ENCODE measurements at regions not wholly inside any gene's neighbourhood (a gene's known extent, or its start where the extent isn't known, plus 50 kb on each side); places are given as distances from the start of the nearest gene placed in this dataset.
"Not testable (repeated sequence)": the region's sequence is repeated elsewhere in the genome, so short reads cannot be mapped to it uniquely, and the experiment has no call there.

- DNase-seq = no peak
Measured at GRCh38 chr5:163022582-163023128, 414.7 kb upstream of the CCNG1 start.

GRCh38 chr5:163023846-163024245, 413.5 kb upstream of the CCNG1 start:
- no peak for DNase-seq

- DNase-seq = no peak
Measured at GRCh38 chr5:163024936-163025335, 412.5 kb upstream of the CCNG1 start.

DNA sequence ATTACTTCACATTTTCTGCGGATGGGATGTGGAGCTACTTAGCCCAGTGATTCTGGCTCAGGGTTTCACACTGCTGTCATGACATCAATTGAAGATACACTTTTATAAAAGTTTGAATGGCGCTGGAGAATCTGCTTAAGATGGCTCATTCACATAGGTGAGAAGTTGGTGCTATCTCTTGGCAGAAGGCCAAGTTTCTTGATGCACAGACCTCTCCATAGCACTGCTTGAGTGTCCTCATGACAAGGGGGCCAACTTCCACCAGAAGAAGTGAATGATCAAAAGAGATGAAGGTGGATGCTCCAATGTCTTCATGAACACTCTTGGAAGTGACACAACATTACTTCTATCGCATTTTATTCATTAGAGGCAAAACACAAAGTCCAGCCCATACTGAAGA, 403.7 kb upstream of the CCNG1 start:
- DNase-seq = no peak

DNA sequence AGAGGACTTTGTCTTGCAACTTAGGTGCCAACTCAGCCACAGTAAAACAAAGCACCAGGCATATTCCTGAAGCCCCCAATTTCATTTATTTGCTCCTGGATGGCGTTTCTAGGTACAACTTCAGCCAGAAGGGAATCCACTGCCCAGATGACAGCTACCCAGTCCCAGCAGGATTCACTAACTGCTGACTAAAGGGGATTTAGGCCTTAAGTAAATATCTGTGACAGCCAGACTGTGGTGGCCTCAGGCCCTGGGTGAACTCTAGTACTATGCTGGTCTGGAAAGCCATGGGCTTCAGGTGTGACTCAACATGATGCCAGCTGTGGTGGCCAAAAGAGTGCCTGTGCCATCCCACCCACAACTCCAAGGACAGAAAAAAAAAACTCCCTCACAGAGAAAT, 396.1 kb upstream of the CCNG1 start:
- no peak for DNase-seq

- DNase-seq = no peak
Measured at GRCh38 chr5:163079618-163080017, 357.8 kb upstream of the CCNG1 start.

DNA sequence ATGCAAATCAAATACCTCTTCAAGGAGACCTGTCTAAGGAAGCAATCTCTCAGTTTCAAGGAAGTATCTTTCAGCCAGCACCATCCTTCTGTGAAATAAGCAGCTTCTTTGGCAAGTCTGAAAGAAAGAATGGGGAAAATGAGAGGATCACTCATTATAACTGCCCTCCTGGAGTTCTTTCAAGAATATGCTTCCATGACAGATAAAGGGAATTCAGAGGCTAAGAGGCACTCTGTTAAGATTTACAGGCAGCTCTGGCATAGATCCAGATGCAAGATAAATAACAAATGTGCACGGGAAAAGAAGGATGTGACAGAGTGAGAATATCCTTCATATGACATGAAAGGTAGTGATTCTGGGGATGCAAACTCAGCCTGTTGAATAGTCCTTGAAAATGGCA, 348.2 kb upstream of the CCNG1 start:
- DNase-seq = no peak

GRCh38 chr5:163089926-163090325, 347.5 kb upstream of the CCNG1 start:
- no peak for DNase-seq

DNA sequence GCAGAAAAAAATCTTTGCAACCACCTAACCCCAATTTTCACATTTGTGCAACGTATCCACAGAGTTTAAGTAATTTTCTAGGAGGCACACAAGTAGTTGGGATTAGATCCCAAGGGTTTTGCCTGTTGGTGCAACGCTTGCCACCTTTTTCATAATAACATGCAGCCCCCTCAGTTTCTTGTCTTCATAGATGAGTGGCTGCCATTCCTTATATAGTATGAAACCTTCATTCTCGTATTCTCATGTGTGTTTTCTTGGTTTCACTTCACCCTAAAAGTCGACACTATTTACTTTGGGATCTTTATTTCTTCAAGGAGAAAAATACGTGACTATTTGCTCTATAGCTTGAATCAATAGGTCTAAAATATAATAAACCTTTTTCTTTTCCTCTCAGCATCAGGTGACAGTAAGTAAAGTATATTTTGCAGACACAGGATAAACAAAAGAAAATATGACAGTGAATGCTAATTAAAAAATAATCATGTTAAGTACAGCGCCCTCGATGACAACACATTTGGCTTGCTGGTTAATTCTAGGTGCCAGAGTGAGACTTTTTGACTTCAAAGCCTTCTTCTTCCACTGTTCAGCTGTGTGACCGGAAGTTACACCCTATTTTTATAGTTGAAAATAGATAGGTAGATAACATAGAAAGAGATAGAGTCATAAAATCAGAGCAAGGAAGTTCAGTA, 342.8 kb upstream of the CCNG1 start:
- no peak for DNase-seq

- DNase-seq = no peak
Measured at GRCh38 chr5:163104464-163104863, 332.9 kb upstream of the CCNG1 start.

DNA sequence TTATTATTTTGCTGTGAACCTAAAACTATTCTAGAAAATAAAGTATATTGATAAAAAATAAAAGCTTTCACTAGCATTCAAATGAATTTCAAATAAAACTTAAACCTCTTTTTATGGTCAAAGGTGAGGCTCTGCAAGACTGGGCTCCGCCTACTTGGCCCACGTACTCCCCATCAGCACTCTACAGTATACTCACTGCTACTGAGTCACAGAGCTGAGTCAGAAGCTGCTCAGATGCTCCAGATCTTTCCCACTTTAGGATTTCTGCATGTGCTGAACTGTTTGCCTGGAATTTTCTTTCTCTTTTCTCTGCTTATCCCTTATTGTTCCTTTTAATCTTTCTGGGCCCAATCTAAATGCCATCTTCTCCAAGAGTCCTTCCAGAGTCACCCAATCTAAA, 331.9 kb upstream of the CCNG1 start:
- DNase-seq = no peak

- DNase-seq = no peak
Measured at GRCh38 chr5:163106098-163106497, 331.3 kb upstream of the CCNG1 start.

GRCh38 chr5:163108351-163108750, 329.0 kb upstream of the CCNG1 start:
- no peak for DNase-seq

DNA sequence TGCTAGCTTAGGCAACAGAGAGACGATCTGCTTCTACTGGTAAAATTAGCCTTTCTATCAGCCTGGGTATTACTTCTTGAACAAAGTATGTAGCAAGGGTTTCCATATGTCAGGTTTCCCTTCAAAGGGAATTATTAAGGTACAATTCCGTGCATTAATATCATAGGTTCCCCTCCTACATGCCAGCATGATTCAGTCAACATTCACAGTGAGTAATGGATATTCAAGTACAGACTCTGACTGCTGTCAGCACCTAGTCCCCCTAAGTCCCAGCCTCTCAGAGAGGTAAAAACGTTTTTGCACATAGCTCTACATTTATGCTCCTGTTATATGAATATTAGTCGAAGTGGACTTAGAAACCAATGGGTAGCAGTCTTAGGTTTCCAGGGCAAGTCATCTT, 322.4 kb upstream of the CCNG1 start:
- no peak for DNase-seq

- DNase-seq = not testable (repeated sequence)
Measured at GRCh38 chr5:163116618-163117017, 320.8 kb upstream of the CCNG1 start.

DNA sequence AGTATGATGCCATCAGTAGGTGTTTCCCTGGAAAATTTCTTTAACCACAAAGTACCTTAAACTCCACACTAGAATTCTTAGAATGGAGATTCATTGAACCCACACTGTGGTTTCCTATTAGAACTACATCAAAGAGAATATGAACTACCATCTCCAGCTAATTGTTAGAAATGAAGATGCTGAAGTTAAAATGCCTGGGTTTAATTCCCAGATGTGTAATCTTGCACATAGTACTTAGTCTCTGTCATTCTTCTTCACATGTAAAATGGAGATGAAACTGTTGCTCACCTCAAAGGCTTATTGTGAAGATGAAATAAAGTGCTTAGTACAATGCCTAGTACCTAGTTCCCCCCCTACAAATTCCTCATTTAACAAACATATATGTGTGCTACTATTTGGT, 303.3 kb upstream of the CCNG1 start:
- DNase-seq = no peak

DNA sequence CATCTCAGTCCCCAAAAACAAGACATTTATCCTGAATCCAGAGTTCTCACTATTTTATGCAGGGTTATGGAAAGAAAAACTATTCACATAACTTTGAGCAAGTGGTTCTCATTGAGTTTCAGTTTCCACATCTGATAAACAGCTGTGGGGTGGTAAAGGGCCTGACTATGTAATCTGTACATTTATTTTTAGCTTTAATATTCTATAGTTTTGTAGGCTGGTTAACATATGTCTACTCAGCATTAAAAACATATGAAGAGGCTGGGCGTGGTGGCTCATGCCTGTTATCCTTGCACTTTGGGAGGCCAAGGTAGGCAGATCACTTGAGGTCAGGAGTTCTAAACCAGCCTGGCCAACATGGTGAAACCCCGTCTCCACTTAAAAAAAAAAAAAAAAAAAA, 301.5 kb upstream of the CCNG1 start:
- no peak for DNase-seq

- DNase-seq = no peak
Measured at GRCh38 chr5:163161512-163161911, 275.9 kb upstream of the CCNG1 start.

GRCh38 chr5:163162645-163163044, 274.8 kb upstream of the CCNG1 start:
- DNase-seq = no peak

- no peak for DNase-seq
Measured at GRCh38 chr5:163163858-163164257, 273.5 kb upstream of the CCNG1 start.

DNA sequence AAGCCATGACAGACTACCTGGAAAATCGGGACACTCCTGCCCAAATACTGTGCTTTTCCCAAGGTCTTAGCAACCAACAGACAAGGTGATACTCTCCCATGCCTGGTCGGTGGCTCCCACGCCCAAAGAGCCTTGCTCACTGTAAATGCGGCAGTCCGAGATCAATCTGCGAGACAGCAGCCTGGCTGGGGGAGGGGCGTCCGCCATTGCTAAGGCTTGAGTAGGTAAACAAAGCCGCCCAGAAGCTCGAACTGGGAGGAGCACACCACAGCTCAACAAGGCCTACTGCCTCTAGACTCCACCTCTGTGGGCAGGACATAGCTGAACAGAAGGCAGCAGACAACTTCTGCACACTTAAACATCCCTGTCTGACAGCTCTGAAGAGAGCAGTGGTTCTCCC, 272.1 kb upstream of the CCNG1 start:
- DNase-seq = no peak

DNA sequence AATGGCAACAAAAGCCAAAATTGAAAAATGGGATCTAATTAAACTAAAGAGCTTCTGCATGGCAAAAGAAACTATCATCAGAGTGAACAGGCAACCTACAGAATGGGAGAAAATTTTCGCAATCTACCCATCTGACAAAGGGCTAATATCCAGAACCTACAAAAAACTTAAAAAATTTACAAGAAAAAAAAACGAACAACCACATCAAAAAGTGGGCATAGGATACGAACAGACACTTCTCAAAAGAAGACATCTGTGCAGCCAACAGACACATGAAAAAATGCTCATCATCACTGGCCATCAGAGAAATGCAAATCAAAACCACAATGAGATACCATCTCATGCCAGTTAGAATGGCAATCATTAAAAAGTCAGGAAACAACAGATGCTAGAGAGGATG, 267.2 kb upstream of the CCNG1 start:
- DNase-seq = not testable (repeated sequence)

GRCh38 chr5:163172540-163173338, 264.7 kb upstream of the CCNG1 start:
- no peak for DNase-seq

DNA sequence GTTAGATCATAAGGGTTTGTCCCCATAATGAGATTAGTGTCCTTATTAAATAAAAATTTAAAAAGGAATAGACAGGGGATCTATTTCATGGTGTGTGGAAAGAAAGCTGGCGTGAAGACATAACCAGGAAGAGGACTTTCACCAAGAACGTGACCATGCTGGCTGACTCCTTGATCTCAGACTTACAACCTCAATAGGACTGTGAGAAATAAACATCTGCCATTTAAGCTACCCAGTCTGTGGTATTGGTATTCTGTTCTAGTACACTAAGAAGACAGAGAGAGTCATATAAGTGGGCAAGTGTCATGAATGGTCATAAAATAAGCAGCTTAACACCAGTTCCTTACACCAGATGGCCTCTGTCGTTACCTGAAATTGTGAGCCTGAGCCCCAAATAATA, 259.4 kb upstream of the CCNG1 start:
- DNase-seq = no peak
